Activated B cell treated with CpG ODN at 0.5 μM for 24 hours (primary cell): ENCODE measurements at regions not wholly inside any gene's neighbourhood (a gene's known extent, or its start where the extent isn't known, plus 50 kb on each side); places are given as distances from the start of the nearest gene placed in this dataset.

Experiments
- ATAC-seq: fragments of 200-7000 bp; cut with Tn5 transposase; one replicate; pipeline ENCODE4 v1.10.0; 2021; ENCODE audit warnings: low read depth, mild to moderate bottlenecking, moderate library complexity
- CTCF ChIA-PET: fragments of 350-600 bp; sonication (Branson Sonifier 250); formaldehyde crosslinking; loops from one replicate; lab custom pipeline; 2021; ENCODE audit warnings: antibody characterized with exemption; lab: Charles Lee
- POLR2A ChIA-PET: fragments of 350-600 bp; sonication (Branson Sonifier 250); formaldehyde crosslinking; loops from one replicate; lab custom pipeline; 2021; ENCODE audit warnings: antibody characterized with exemption; lab: Charles Lee
- DNase-seq: peaks from one replicate; pipeline ENCODE4 v3.0.0; 2022
- H3K27ac Mint-ChIP-seq: one replicate; pipeline ENCODE4 v1.8.0; 2020; ENCODE audit warnings: mixed read lengths
- H3K27me3 Mint-ChIP-seq: one replicate; pipeline ENCODE4 v1.8.0; 2021; ENCODE audit warnings: mixed read lengths
- H3K36me3 Mint-ChIP-seq: one replicate; pipeline ENCODE4 v1.8.0; 2021; ENCODE audit warnings: low read depth, mixed read lengths
- H3K4me1 Mint-ChIP-seq: one replicate; pipeline ENCODE4 v1.8.0; 2021; ENCODE audit warnings: mixed read lengths
- H3K4me3 Mint-ChIP-seq: one replicate; pipeline ENCODE4 v1.8.0; 2020; ENCODE audit warnings: mild to moderate bottlenecking, mixed read lengths
- H3K9me3 Mint-ChIP-seq: one replicate; pipeline ENCODE4 v1.8.0; 2020; ENCODE audit warnings: mixed read lengths
- intact Hi-C: fragments of 100-400 bp; cut with micrococcal nuclease; formaldehyde crosslinking; loops from one replicate; pipeline ENCODE4 v1.15.1; 2024
- TF ChIP-seq, protein P1 (sequence below): fragments of 200-600 bp; IDR thresholded peaks from one replicate; pipeline ENCODE4 v1.8.0; 2022; ENCODE audit warnings: antibody characterized with exemption, mild to moderate bottlenecking

DNA sequence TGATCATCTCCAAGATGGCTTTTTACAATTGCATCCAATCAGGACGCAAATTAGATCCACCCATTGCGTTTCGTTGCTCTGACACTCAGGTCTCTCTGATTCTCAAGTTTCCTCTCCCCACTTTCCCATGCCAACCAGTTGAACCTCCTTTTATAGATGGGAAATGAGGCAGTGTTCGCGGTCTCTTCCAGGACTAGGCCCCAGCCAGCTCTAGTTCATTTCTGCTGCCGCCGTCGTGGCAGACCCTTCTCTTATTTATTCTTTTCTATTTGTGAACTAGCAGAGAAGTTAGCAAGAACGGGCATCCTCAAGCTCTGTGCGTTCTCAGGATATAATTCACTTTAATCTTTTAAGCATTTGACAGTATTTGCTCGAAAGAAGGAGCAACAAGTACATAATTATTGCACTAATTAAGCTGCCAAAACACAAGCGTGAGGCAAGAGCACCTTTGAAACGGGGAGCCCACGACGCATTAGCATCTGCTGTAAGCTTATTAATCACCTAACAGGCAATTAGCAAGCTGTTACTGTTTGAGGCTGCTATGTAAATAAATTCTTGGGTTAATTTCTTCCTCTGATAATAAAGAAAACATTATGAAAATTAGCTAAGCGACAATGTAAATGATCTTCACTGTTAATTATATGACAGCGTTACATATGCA lies 246.4 kb upstream of the TLE3 start:
- Mint-ChIP-seq H3K36me3 (no peaks in the 10 kb centered on the region), H3K27me3 (no peaks in the 10 kb centered on the region), H3K4me1 (peaks cover 6% of the 10 kb centered on the region), H3K9me3 (no peaks in the 10 kb centered on the region), H3K27ac (no peak overlapping the region), H3K4me3 (no peak overlapping the region)
- ATAC-seq (no peak), DNase-seq (no peak)
- ChIA-PET CTCF (no interaction called here), POLR2A (no interaction called here)
- intact Hi-C loops, result no loop called here
- TF ChIP-seq, protein P1, sequence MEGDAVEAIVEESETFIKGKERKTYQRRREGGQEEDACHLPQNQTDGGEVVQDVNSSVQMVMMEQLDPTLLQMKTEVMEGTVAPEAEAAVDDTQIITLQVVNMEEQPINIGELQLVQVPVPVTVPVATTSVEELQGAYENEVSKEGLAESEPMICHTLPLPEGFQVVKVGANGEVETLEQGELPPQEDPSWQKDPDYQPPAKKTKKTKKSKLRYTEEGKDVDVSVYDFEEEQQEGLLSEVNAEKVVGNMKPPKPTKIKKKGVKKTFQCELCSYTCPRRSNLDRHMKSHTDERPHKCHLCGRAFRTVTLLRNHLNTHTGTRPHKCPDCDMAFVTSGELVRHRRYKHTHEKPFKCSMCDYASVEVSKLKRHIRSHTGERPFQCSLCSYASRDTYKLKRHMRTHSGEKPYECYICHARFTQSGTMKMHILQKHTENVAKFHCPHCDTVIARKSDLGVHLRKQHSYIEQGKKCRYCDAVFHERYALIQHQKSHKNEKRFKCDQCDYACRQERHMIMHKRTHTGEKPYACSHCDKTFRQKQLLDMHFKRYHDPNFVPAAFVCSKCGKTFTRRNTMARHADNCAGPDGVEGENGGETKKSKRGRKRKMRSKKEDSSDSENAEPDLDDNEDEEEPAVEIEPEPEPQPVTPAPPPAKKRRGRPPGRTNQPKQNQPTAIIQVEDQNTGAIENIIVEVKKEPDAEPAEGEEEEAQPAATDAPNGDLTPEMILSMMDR, result no peak

GRCh38 chr15:70342554-70343548 lies 245.1 kb upstream of the TLE3 start:
- ATAC-seq (no peak), DNase-seq (no peak)
- Mint-ChIP-seq H3K4me3 (no peak overlapping the region), H3K27ac (no peak overlapping the region), H3K36me3 (no peaks in the 10 kb centered on the region), H3K4me1 (peaks cover 2% of the 10 kb centered on the region), H3K9me3 (no peaks in the 10 kb centered on the region), H3K27me3 (no peaks in the 10 kb centered on the region)
- CTCF ChIA-PET, result no interaction called here
- TF ChIP-seq, protein P1, result no peak
- intact Hi-C loops, result no loop called here
- POLR2A ChIA-PET, result no interaction called here

GRCh38 chr15:70342141-70342540 lies 244.4 kb upstream of the TLE3 start:
- H3K27me3 Mint-ChIP-seq, result no peaks in the 10 kb centered on the region
- no peak overlapping the region for H3K27ac Mint-ChIP-seq
- H3K9me3 Mint-ChIP-seq, result no peaks in the 10 kb centered on the region
- ChIA-PET CTCF (no interaction called here), POLR2A (no interaction called here)
- intact Hi-C loops, result no loop called here
- no peak overlapping the region for H3K4me3 Mint-ChIP-seq
- DNase-seq (no peak), ATAC-seq (no peak)
- H3K36me3 Mint-ChIP-seq, result no peaks in the 10 kb centered on the region
- TF ChIP-seq, protein P1, result no peak
- H3K4me1 Mint-ChIP-seq, result peaks cover 2% of the 10 kb centered on the region

DNA sequence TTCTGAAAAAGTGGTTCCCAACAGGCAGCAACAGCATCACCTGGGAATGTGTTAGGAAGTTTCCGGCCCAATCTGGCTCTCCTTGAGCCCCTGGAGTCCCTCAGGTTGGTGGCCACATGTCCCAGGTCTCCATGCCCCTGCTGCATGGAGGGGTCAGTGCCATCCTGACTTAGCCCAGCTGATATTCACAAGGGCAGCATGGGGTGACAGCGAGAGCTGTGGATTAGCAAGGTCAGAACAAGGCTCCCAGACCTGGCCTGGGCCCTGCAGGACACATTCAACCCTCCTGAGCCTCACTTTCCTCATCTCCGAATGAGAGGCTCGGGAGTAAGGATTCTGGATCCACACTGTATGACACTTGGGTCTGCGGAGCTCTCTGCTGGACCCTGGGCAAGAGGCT lies 243.8 kb upstream of the TLE3 start:
- POLR2A ChIA-PET, result no interaction called here
- Mint-ChIP-seq H3K27ac (no peak overlapping the region), H3K4me3 (no peak overlapping the region), H3K36me3 (no peaks in the 10 kb centered on the region), H3K9me3 (no peaks in the 10 kb centered on the region), H3K4me1 (peaks cover 7% of the 10 kb centered on the region), H3K27me3 (no peaks in the 10 kb centered on the region)
- DNase-seq, result no peak
- ATAC-seq, result no peak
- intact Hi-C loops, result no loop called here
- CTCF ChIA-PET, result no interaction called here
- TF ChIP-seq, protein P1, result no peak

GRCh38 chr15:70340494-70340870 lies 242.8 kb upstream of the TLE3 start:
- intact Hi-C loops, result no loop called here
- CTCF ChIA-PET, result no interaction called here
- Mint-ChIP-seq H3K27me3 (no peaks in the 10 kb centered on the region), H3K27ac (no peak overlapping the region), H3K4me3 (no peak overlapping the region), H3K4me1 (peaks cover 17% of the 10 kb centered on the region), H3K36me3 (no peaks in the 10 kb centered on the region), H3K9me3 (no peaks in the 10 kb centered on the region)
- ATAC-seq (no peak), DNase-seq (no peak)
- POLR2A ChIA-PET, result no interaction called here
- TF ChIP-seq, protein P1, result no peak
